ENCODE measurements at regions not wholly inside any gene's neighbourhood (a gene's known extent, or its start where the extent isn't known, plus 50 kb on each side); places are given as distances from the start of the nearest gene placed in this dataset.
"Not testable (repeated sequence)": the region's sequence is repeated elsewhere in the genome, so short reads cannot be mapped to it uniquely, and the experiment has no call there.

DNA sequence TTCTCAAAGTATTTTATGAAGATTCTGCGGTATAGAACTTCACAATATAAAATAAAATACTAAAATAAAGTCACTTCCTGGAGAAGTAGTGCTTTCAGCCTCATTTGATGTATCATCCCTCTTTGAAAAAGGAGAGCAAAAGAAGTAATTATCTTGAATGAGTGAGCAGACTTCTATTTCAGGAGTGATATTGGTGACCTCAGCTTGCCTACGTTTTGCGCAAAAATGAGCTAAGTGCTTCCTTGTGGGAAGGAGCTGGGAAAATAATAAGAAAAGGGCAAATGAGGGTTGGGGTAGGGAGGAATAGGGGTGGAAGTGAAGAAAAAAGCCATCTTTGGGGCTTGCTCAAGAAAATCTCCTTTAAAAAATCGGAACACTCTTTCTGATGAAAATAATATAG lies 1773.6 kb downstream of the OLFM4 start:
- no peak for ATAC-seq
- Mint-ChIP-seq H3K27ac (no peak overlapping the region), H3K36me3 (no peaks in the 10 kb centered on the region), H3K4me1 (no peaks in the 10 kb centered on the region), H3K4me3 (no peak overlapping the region), H3K27me3 (no peaks in the 10 kb centered on the region), H3K9me3 (peaks cover 7% of the 10 kb centered on the region)

DNA sequence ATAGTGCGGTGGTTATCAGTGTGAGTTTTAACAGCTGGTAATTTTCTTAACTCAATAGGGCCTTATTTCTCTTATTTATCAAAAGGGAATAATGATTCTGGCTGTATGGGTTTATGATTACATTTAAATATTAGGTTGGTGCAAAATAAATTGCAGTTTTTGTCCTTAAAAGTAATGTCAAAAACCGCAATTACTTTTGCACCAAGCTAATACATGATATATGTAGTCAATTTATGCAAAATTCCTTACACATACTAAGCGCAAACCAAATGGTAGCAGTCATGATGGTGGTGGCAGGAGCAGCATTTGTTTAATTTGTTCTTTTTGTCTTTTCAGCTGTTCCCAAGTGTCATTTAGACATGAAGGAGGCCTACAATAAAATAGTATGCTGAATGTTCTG lies 1777.1 kb downstream of the OLFM4 start:
- H3K36me3 Mint-ChIP-seq = no peaks in the 10 kb centered on the region
- no peaks in the 10 kb centered on the region for H3K27me3 Mint-ChIP-seq
- no peak overlapping the region for H3K27ac Mint-ChIP-seq
- H3K4me3 Mint-ChIP-seq = no peak overlapping the region
- no peaks in the 10 kb centered on the region for H3K4me1 Mint-ChIP-seq
- no peak for ATAC-seq
- peaks cover 3% of the 10 kb centered on the region for H3K9me3 Mint-ChIP-seq

DNA sequence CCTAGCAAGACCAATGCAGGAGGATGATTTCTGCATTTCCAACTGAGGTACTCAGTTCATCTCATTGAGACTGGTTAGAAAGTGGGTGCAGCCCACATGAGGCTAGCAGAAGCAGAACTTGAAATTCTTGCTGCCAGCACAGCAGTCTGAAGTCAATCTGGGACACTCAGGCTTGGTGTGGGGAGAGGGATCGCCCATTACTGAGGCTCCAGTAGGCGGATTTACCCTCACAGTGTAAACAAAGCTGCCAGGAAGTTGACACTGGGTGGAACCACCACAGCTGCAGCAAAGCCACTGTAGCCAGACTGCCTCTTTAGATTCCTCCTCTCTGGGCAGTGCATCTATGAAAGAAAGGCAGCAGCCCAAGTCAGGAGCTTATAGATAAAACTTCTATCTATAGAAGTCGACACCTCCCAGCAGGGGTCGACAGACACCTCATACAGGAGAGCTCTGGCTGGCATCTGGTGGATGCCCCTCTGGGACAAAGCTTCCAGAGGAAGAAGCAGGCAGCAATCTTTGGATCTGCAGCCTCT lies 1793.4 kb downstream of the OLFM4 start:
- peaks cover 11% of the 10 kb centered on the region for H3K9me3 Mint-ChIP-seq
- not testable (repeated sequence) for H3K27ac Mint-ChIP-seq

DNA sequence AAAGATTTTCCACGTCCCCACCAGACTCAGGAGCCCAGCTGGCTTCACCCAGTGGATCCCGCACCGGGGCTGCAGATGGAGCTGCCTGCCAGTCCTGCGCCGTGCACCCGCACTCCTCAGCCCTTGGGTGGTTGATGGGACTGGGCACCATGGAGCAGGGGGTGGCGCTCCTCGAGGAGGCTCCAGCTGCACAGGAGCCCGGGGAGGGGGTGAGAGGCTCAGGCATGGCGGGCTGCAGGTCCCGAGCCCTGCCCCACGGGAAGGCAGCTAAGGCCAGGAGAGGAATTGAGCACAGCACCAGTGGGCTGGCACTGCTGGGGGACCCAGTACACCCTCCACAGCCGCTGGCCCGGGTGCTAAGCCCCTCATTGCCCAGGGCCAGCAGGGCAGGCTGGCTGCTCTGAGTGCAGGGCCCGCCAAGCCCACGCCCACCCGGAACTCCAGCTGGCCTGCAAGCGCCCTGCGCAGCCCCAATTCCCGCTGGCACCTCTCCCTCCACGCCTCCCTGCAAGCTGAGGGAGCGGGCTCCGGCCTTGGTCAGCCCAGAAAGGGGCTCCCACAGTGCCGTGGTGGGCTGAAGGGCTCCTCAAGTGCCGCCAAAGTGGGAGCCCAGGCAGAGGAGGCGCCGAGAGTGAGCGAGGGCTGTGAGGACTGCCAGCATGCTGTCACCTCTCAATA lies 1800.9 kb downstream of the OLFM4 start:
- not testable (repeated sequence) for H3K36me3 Mint-ChIP-seq, ATAC-seq, H3K4me3 Mint-ChIP-seq, H3K27ac Mint-ChIP-seq, H3K9me3 Mint-ChIP-seq, H3K4me1 Mint-ChIP-seq, H3K27me3 Mint-ChIP-seq

More for the DNA sequence above, 1793.4 kb downstream of the OLFM4 start:
- not testable (repeated sequence) for H3K27me3 Mint-ChIP-seq, H3K4me1 Mint-ChIP-seq, H3K36me3 Mint-ChIP-seq, ATAC-seq, H3K4me3 Mint-ChIP-seq

DNA sequence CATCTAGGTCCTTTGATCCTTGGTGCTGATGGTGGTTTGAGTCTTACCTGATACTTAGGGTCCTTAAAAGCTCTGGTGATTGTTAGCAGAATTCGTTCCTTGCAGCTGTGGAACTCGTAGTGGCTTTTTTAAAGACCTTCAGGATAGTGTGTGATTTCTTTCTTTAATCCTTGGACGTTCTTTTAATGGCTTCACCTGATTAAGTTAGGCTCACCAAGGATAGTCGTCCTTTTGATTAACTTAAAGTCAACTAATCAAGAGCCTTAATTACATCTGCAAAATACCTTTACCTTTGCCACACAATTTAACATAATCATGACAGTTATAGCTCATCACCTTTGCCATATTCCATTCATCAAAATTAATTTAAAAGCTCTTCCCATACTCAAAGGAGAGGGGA lies 1807.7 kb downstream of the OLFM4 start:
- H3K9me3 Mint-ChIP-seq = peaks cover 2% of the 10 kb centered on the region
- H3K27ac Mint-ChIP-seq = no peak overlapping the region
- no peak overlapping the region for H3K4me3 Mint-ChIP-seq
- ATAC-seq = no peak
- no peaks in the 10 kb centered on the region for H3K4me1 Mint-ChIP-seq
- no peaks in the 10 kb centered on the region for H3K36me3 Mint-ChIP-seq
- H3K27me3 Mint-ChIP-seq = no peaks in the 10 kb centered on the region

DNA sequence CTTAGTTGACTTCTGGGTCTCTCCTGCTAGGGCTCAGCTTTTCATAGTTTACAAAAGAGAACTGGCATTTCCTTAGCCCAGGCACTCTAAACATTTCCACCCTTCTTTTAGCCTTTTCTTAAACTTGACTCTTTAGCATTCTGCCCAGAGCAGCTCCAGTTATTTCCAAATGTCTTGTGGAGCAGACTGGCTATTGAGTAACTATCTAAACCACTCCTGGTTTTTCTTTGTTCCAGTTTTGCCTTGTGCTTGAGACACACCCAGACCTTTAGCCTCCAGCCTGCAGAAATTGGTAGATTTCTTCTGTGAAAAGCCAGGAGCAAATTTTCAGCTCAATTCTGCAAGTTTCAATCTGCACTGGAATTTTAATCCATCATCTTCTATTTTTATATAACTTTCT lies 1813.1 kb downstream of the OLFM4 start:
- Mint-ChIP-seq H3K4me3 (no peak overlapping the region), H3K27ac (no peak overlapping the region), H3K9me3 (no peaks in the 10 kb centered on the region), H3K4me1 (no peaks in the 10 kb centered on the region), H3K27me3 (no peaks in the 10 kb centered on the region), H3K36me3 (no peaks in the 10 kb centered on the region)
- no peak for ATAC-seq

DNA sequence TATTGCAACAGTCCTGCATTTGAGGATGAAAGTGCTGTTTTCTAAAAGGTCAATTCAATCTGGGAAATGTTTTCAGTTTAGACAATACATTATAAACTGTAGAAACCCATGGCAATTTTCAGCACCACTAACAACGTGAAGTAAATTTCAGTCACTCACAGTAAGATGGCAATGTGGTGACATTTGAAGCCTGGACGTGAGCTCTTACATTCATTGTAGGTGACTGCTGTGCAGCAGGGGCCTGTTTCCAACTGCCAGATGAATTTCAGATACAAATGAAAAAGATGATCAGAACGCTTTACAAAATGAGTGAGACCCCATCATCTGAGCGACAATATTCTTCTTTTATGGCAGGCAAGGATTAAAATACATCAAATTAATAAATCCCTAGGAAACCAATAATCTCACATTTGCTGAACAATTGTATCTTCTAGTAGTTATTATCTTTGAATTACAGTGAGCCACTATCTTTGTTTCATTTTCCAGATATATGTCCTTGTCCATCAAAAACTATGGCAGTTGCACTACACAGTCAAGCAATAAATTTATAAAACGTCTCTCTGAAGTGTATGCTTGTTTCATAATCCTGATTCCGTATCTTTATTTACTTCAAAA lies 1816.8 kb downstream of the OLFM4 start:
- Mint-ChIP-seq H3K4me3 (no peak overlapping the region), H3K4me1 (no peaks in the 10 kb centered on the region), H3K9me3 (peaks cover 4% of the 10 kb centered on the region), H3K27ac (no peak overlapping the region), H3K27me3 (no peaks in the 10 kb centered on the region), H3K36me3 (no peaks in the 10 kb centered on the region)
- ATAC-seq = no peak

DNA sequence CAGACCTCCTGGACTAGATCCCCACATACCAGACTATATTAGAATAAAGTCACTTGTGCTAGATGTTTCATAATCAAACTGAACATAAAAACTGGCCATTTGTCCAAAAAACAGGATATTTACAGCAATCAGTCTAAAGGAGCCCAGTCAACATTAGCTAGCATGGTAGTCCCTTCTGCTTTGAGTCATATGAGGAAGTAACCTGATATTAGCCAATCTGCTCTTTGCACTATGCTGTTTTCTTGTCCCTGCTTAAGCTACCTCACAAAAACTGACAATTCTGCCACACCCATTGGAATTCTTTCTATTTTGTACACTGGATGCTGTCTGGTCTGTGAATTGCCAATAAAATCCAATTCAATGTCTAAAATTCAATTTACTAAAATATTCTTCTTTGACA lies 1824.2 kb downstream of the OLFM4 start:
- Mint-ChIP-seq H3K4me1 (no peaks in the 10 kb centered on the region), H3K9me3 (peaks cover 2% of the 10 kb centered on the region)
- ATAC-seq = no peak

DNA sequence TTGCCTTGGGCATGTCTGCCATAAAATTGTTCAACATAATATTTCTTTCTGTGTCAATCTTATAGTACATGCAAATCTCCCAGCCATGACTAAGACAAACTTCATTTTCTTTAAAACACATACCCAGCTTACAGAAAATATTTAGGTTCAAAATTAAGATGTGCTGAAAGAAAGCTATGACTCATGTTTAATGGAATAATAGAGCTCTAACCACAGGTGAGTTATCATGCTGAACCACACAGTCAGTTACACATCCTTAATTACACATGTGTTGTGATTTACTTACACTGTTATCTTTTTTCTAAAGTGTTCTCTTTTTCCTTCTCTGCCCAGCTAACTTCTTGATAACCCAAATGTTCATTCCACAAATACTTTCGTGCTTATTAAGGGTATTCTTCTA lies 1831.2 kb downstream of the OLFM4 start:
- H3K4me1 Mint-ChIP-seq = no peaks in the 10 kb centered on the region
- H3K27ac Mint-ChIP-seq = no peak overlapping the region
- H3K27me3 Mint-ChIP-seq = no peaks in the 10 kb centered on the region
- H3K9me3 Mint-ChIP-seq = peaks cover 11% of the 10 kb centered on the region
- no peak overlapping the region for H3K4me3 Mint-ChIP-seq
- ATAC-seq = no peak
- H3K36me3 Mint-ChIP-seq = no peaks in the 10 kb centered on the region

More for the DNA sequence above, 1824.2 kb downstream of the OLFM4 start:
- no peak overlapping the region for H3K27ac Mint-ChIP-seq
- no peaks in the 10 kb centered on the region for H3K27me3 Mint-ChIP-seq
- H3K36me3 Mint-ChIP-seq = no peaks in the 10 kb centered on the region
- H3K4me3 Mint-ChIP-seq = no peak overlapping the region

DNA sequence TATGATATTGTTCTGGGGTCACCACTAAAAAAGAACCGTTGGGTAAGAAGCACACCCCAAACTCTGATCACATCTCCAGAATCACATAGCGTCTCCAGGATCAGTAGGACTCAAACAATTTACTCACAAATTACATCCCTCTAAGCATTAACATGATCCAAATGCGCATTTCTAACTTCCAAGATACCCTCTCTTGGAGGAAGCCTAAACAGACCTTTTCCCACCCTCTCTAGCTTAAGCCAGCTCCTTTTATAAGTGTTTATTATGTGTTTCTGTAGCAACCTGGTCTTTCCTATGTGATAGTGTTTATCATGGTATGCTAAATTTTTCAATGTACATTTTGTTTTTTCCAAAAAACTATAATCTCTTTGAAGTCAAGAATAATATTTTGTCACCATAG lies 1846.5 kb downstream of the OLFM4 start:
- Mint-ChIP-seq H3K27ac (no peak overlapping the region), H3K4me3 (no peak overlapping the region), H3K9me3 (no peaks in the 10 kb centered on the region), H3K27me3 (no peaks in the 10 kb centered on the region), H3K4me1 (no peaks in the 10 kb centered on the region), H3K36me3 (no peaks in the 10 kb centered on the region)
- no peak for ATAC-seq

DNA sequence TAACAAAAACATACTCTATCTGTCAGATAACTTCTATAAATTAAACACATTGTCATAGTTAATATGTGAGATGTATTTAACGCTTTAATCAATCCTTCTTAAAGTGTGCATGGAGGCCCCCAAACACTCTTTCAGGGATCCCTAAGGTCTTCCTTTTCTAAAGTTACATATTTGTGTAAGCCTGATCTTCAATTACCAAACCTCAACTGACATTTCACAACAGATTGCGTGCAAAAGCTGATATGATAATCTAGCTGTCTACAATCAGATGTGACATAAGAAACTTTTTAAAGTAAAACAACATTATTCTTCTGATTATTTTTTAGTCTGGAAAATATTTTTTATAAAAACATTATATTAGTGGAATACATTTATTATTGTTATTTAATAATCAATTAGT lies 1850.4 kb downstream of the OLFM4 start:
- H3K27me3 Mint-ChIP-seq = no peaks in the 10 kb centered on the region
- no peaks in the 10 kb centered on the region for H3K36me3 Mint-ChIP-seq
- H3K9me3 Mint-ChIP-seq = peaks cover 4% of the 10 kb centered on the region
- no peaks in the 10 kb centered on the region for H3K4me1 Mint-ChIP-seq
- no peak overlapping the region for H3K27ac Mint-ChIP-seq
- no peak overlapping the region for H3K4me3 Mint-ChIP-seq
- no peak for ATAC-seq

DNA sequence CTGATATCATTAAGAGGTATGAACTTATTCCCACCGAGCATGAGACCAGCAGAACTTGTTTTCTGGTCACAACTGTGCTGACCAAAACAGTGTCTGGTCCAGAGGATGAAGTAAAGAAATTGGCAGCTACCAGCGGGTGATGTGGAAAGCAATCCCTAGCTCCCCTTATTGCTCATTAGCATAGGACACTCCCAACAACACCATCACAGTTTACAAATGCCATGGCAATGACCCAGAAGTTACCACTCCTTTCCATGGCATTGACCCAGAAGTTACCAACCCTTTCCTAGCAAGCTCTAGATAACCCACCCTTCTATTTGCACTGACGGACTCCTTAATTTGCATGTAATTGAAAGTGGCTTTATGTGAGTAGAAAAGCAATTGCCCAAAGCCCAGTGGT lies 1856.1 kb downstream of the OLFM4 start:
- Mint-ChIP-seq H3K4me1 (no peaks in the 10 kb centered on the region), H3K36me3 (no peaks in the 10 kb centered on the region), H3K4me3 (no peak overlapping the region), H3K27ac (no peak overlapping the region), H3K9me3 (peaks cover 9% of the 10 kb centered on the region), H3K27me3 (no peaks in the 10 kb centered on the region)
- ATAC-seq = no peak

DNA sequence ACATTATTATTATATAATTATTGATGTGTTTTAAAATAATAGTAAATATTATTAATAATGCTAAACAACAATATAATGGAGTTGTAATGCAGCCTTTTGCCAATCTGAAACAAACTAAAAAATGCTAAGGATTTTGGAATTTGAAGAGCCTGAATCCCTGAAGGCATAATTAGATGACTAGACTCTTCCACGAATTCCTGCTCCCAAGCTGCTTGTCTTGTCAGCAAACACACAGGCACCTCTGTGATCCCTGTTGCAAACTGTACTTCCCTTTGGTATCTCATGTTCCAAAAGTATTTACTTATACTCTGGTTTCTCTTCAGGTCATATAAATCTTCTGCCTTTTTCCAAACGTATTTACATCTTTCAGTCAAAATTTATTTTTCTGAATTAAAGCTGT lies 1862.4 kb downstream of the OLFM4 start:
- H3K27me3 Mint-ChIP-seq = no peaks in the 10 kb centered on the region
- no peak overlapping the region for H3K4me3 Mint-ChIP-seq
- peaks cover 22% of the 10 kb centered on the region for H3K9me3 Mint-ChIP-seq
- H3K36me3 Mint-ChIP-seq = no peaks in the 10 kb centered on the region
- no peak for ATAC-seq
- no peaks in the 10 kb centered on the region for H3K4me1 Mint-ChIP-seq
- no peak overlapping the region for H3K27ac Mint-ChIP-seq

DNA sequence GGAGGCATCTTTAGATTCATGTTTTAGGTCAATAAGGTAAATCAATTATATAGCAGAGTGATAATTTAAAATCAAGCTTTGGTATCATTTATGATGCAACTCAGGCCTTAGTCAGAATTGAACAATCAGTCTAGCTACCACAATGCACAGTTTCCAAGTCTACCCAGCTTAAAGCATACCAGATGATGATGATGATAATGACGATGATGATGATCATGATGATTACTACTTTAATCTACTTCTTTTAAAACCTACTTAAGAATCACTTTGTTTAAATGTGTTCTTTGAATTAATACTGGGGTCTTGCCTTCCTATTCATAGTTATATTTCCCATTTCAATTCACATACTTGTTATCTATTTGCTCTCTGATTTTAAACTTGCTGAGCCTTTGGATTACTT lies 1872.7 kb downstream of the OLFM4 start:
- Mint-ChIP-seq H3K36me3 (no peaks in the 10 kb centered on the region), H3K9me3 (peaks cover 6% of the 10 kb centered on the region), H3K27ac (no peak overlapping the region), H3K4me1 (no peaks in the 10 kb centered on the region), H3K4me3 (no peak overlapping the region), H3K27me3 (no peaks in the 10 kb centered on the region)
- no peak for ATAC-seq

DNA sequence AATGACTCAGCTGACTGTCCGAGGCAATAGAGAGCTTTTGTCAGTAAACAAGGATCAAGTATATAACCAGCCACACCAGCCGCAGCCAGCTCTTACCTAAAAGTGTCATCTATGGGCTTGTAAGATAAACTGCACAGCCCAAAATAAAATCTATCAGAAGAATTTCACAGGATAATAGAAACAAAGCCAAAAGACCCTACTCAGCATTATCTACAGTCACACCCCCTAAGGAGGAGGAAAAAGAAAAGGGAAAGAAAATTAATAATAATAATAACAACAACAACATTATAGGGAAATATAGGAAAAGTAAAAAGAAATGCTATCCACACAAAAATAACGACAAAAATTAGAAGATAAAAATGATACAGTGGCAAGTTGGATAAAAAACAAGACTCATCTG lies 1883.8 kb downstream of the OLFM4 start:
- Mint-ChIP-seq H3K9me3 (peaks cover 13% of the 10 kb centered on the region), H3K27ac (no peak overlapping the region), H3K4me3 (no peak overlapping the region), H3K4me1 (no peaks in the 10 kb centered on the region), H3K36me3 (no peaks in the 10 kb centered on the region), H3K27me3 (no peaks in the 10 kb centered on the region)
- ATAC-seq = no peak

DNA sequence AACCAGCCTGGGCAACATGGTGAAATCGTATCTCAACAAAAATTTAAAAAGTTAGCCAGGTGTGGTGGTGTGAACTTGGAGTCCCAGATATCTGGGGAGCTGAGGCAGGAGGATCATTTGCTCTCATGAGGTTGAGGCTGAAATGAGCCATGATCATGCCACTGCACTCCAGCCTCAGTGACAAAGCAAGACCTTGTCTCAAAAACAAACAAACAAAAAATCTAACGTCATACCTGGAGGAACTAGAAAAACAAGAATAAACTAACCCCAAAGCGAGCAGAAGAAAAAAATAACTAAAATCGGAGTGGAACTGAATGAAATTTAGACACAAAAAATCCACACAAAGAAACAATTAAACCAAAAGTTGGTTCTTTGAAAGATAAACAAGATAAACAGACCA lies 1885.1 kb downstream of the OLFM4 start:
- Mint-ChIP-seq H3K4me3 (no peak overlapping the region), H3K9me3 (peaks cover 13% of the 10 kb centered on the region), H3K36me3 (no peaks in the 10 kb centered on the region), H3K27me3 (no peaks in the 10 kb centered on the region), H3K4me1 (no peaks in the 10 kb centered on the region), H3K27ac (no peak overlapping the region)
- no peak for ATAC-seq
